IMR-90 (cell line): ENCODE measurements at regions not wholly inside any gene's neighbourhood (a gene's known extent, or its start where the extent isn't known, plus 50 kb on each side); places are given as distances from the start of the nearest gene placed in this dataset.

Experiments
- ATAC-seq: fragments of 200-7000 bp; cut with Tn5 transposase; 2 replicates; pipeline ENCODE4 v1.9.1; 2020; ENCODE audit warnings: low read depth, mild to moderate bottlenecking, moderate library complexity
- BruUV-seq: library from RNA; stranded (reverse); fragments of 400-500 nt; replicated peaks from 2 replicates; lab custom pipeline; 2021; lab: Mats Ljungman, UMichigan
- CTCF ChIA-PET: fragments of 300-600 bp; formaldehyde crosslinking; extraction: SDS; loops from one replicate; lab custom pipeline; 2021; ENCODE audit warnings: antibody characterized with exemption; lab: Yijun Ruan, JAX
- POLR2A ChIA-PET: fragments of 300-600 bp; sonication (Branson Sonifier 250); formaldehyde crosslinking; loops from one replicate; lab custom pipeline; 2022; ENCODE audit warnings: antibody characterized with exemption; ENCODE audit not compliant: unreplicated experiment; lab: Charles Lee
- DNase-seq: peaks from one replicate; pipeline ENCODE4 v3.0.0; 2013
- H2AFZ ChIP-seq: replicated peaks from 2 replicates; pipeline ENCODE3; 2013; ENCODE audit warnings: low read length, mild to moderate bottlenecking; ENCODE audit not compliant: poor library complexity
- H2AK5ac ChIP-seq: 2 replicates; pipeline ENCODE4 v1.6.1; 2013; ENCODE audit warnings: low read depth, low read length, inconsistent platforms
- H2AK9ac ChIP-seq: replicated peaks from 2 replicates; pipeline ENCODE3; 2013; ENCODE audit warnings: mild to moderate bottlenecking, low read depth, low read length, moderate library complexity; ENCODE audit not compliant: poor library complexity
- H2BK120ac ChIP-seq: 2 replicates; pipeline ENCODE4 v1.6.1; 2013; ENCODE audit warnings: low read depth, low read length, inconsistent platforms
- H2BK15ac ChIP-seq: 3 replicates; pipeline ENCODE4 v1.6.1; 2013; ENCODE audit warnings: low read depth, low read length, inconsistent platforms
- H2BK20ac ChIP-seq: 2 replicates; pipeline ENCODE4 v1.6.1; 2013; ENCODE audit warnings: low read depth, mild to moderate bottlenecking, inconsistent platforms, low read length, moderate library complexity
- H2BK5ac ChIP-seq: 2 replicates; pipeline ENCODE4 v1.6.1; 2013; ENCODE audit warnings: mild to moderate bottlenecking, low read depth, low read length, inconsistent platforms; ENCODE audit not compliant: poor library complexity, severe bottlenecking
- H3K14ac ChIP-seq: replicated peaks from 2 replicates; pipeline ENCODE4 v1.6.1; 2013; ENCODE audit warnings: low read depth, low read length, inconsistent platforms
- H3K18ac ChIP-seq: 2 replicates; pipeline ENCODE4 v1.6.1; 2013; ENCODE audit warnings: low read depth, low read length, control low read depth
- H3K23ac ChIP-seq: 2 replicates; pipeline ENCODE4 v1.6.1; 2013; ENCODE audit warnings: low read depth, low read length, inconsistent platforms
- H3K27ac ChIP-seq: 2 replicates; pipeline ENCODE4 v1.5.1; 2013; ENCODE audit warnings: mild to moderate bottlenecking, control low read depth, low read length; ENCODE audit not compliant: insufficient read depth
- H3K27me3 ChIP-seq: 2 replicates; pipeline ENCODE4 v1.6.1; 2013; ENCODE audit warnings: low read length; ENCODE audit not compliant: control insufficient read depth, insufficient read depth
- H3K36me3 ChIP-seq: 2 replicates; pipeline ENCODE4 v1.6.1; 2013; ENCODE audit warnings: low read length, mixed read lengths; ENCODE audit not compliant: control insufficient read depth, insufficient read depth
- H3K4ac ChIP-seq: 2 replicates; pipeline ENCODE4 v1.6.1; 2013; ENCODE audit warnings: low read depth, low read length, inconsistent platforms
- H3K4me1 ChIP-seq: 2 replicates; pipeline ENCODE4 v1.6.1; 2013; ENCODE audit warnings: low read length, mixed read lengths; ENCODE audit not compliant: control insufficient read depth, insufficient read depth
- H3K4me2 ChIP-seq: 2 replicates; pipeline ENCODE4 v1.6.1; 2013; ENCODE audit warnings: low read depth, mild to moderate bottlenecking, control low read depth, low read length, moderate library complexity
- H3K4me3 ChIP-seq: 2 replicates; pipeline ENCODE4 v1.5.1; 2013; ENCODE audit warnings: low read depth, mild to moderate bottlenecking, control low read depth, low read length, moderate library complexity; ENCODE audit not compliant: insufficient read depth
- H3K56ac ChIP-seq: 2 replicates; pipeline ENCODE4 v1.6.1; 2013; ENCODE audit warnings: low read length, inconsistent platforms; ENCODE audit not compliant: insufficient read depth; ENCODE audit errors: extremely low read depth
- H3K79me1 ChIP-seq, 2 experiments: 2 replicates each; pipeline ENCODE4 v1.6.1; 2013; ENCODE audit warnings: low read length in 2 of 2, inconsistent platforms in 1 of 2, low read depth in 1 of 2
- H3K9ac ChIP-seq: 2 replicates; pipeline ENCODE4 v1.6.1; 2013; ENCODE audit warnings: low read depth, low read length, control low read depth
- H3K9me1 ChIP-seq: 2 replicates; pipeline ENCODE4 v1.6.1; 2013; ENCODE audit warnings: low read length, inconsistent platforms; ENCODE audit not compliant: insufficient read depth
- H3K9me3 ChIP-seq: 2 replicates; pipeline ENCODE4 v1.6.1; 2013; ENCODE audit warnings: low read length; ENCODE audit not compliant: control insufficient read depth, insufficient read depth
- H4K20me1 ChIP-seq: 2 replicates; pipeline ENCODE4 v1.6.1; 2013; ENCODE audit warnings: low read length, inconsistent platforms; ENCODE audit not compliant: insufficient read depth
- H4K5ac ChIP-seq: 2 replicates; pipeline ENCODE4 v1.6.1; 2013; ENCODE audit warnings: mild to moderate bottlenecking, low read depth, low read length, control low read depth
- H4K8ac ChIP-seq, 2 experiments: 2 replicates each; pipeline ENCODE4 v1.6.1; 2013; ENCODE audit warnings: low read depth in 2 of 2, low read length in 2 of 2, control low read depth in 1 of 2, inconsistent platforms in 1 of 2
- H4K91ac ChIP-seq: 2 replicates; pipeline ENCODE4 v1.6.1; 2013; ENCODE audit warnings: low read depth, low read length, inconsistent platforms; ENCODE audit not compliant: insufficient read depth
- BHLHE40 ChIP-seq: fragments of 150-350 bp; IDR thresholded peaks from 2 replicates; pipeline ENCODE4 v1.6.1; 2016; ENCODE audit warnings: mild to moderate bottlenecking, low read depth, low read length
- CEBPB ChIP-seq: IDR thresholded peaks from 2 replicates; pipeline ENCODE4 v1.6.1; 2012; ENCODE audit warnings: low read depth, low read length, improper control_type of control experiment
- CHD1 ChIP-seq: IDR thresholded peaks from 2 replicates; pipeline ENCODE4 v1.6.1; 2012; ENCODE audit warnings: low read depth, low read length, improper control_type of control experiment
- MAFK ChIP-seq: IDR thresholded peaks from 2 replicates; pipeline ENCODE4 v1.6.1; 2012; ENCODE audit warnings: low read depth, low read length, improper control_type of control experiment
- MXI1 ChIP-seq: IDR thresholded peaks from 2 replicates; pipeline ENCODE4 v1.6.1; 2012; ENCODE audit warnings: low read depth, mild to moderate bottlenecking, low read length, moderate library complexity, borderline replicate concordance
- NFE2L2 ChIP-seq: fragments of 150-350 bp; IDR thresholded peaks from 2 replicates; pipeline ENCODE4 v1.6.1; 2016; ENCODE audit warnings: low read depth, mild to moderate bottlenecking, low read length
- POLR2A ChIP-seq: IDR thresholded peaks from 2 replicates; pipeline ENCODE4 v1.6.1; 2012; ENCODE audit warnings: mild to moderate bottlenecking, low read depth, low read length
- RAD21 ChIP-seq: IDR thresholded peaks from 2 replicates; pipeline ENCODE4 v1.6.1; 2012; ENCODE audit warnings: low read length, improper control_type of control experiment
- RCOR1 ChIP-seq: IDR thresholded peaks from 2 replicates; pipeline ENCODE4 v1.6.1; 2012; ENCODE audit warnings: mild to moderate bottlenecking, low read length, improper control_type of control experiment; ENCODE audit not compliant: insufficient replicate concordance
- RFX5 ChIP-seq: IDR thresholded peaks from 2 replicates; pipeline ENCODE4 v1.8.0; 2012; ENCODE audit warnings: low read depth, mild to moderate bottlenecking, low read length, moderate library complexity
- SMC3 ChIP-seq: fragments of 150-350 bp; IDR thresholded peaks from 2 replicates; pipeline ENCODE4 v1.6.1; 2016; ENCODE audit warnings: low read depth, mild to moderate bottlenecking, antibody characterized with exemption, low read length, moderate library complexity
- WGBS, 2 experiments: methylation state at CpG; one replicate each; pipeline versions ENCODE4 v1.1.5 to v1.1.7; 2013; ENCODE audit warnings: missing lambda C conversion rate in 2 of 2; ENCODE audit not compliant: insufficient read length in 1 of 2; ENCODE audit errors: extremely low coverage in 2 of 2; 5-methylcytosine and 5-hydroxymethylcytosine counted together
- dilution Hi-C: fragments of 300-500 bp; cut with HindIII; formaldehyde crosslinking; loops from one replicate; pipeline ENCODE4 v1.14.3; 2018; ENCODE audit warnings: low sequenced_read_pairs; ENCODE audit not compliant: unreplicated experiment
- in situ Hi-C: fragments of 300-500 bp; cut with MboI; formaldehyde crosslinking; loops from 3 replicates; pipeline ENCODE4 v1.14.3; 2019; ENCODE audit warnings: low sequenced_read_pairs, inconsistent platforms, mixed read lengths
- intact Hi-C: fragments of 100-400 bp; cut with micrococcal nuclease; formaldehyde crosslinking; loops from 2 replicates; pipeline ENCODE4 v1.10.0; 2022
- TF ChIP-seq, protein P1 (sequence below): fragments of 150-350 bp; IDR thresholded peaks from 2 replicates; pipeline ENCODE4 v1.6.1; 2016; ENCODE audit warnings: low read depth, mild to moderate bottlenecking, low read length, moderate library complexity, borderline replicate concordance
- TF ChIP-seq, protein P2 (sequence below): fragments of 150-350 bp; IDR thresholded peaks from 2 replicates; pipeline ENCODE4 v1.6.1; 2017; ENCODE audit warnings: mild to moderate bottlenecking, antibody characterized with exemption, low read length, low read depth
- TF ChIP-seq, protein P3 (sequence below): conservative IDR thresholded peaks from 2 replicates; pipeline ENCODE4 v1.5.1; 2012; ENCODE audit warnings: mild to moderate bottlenecking, low read depth, low read length, improper control_type of control experiment

DNA sequence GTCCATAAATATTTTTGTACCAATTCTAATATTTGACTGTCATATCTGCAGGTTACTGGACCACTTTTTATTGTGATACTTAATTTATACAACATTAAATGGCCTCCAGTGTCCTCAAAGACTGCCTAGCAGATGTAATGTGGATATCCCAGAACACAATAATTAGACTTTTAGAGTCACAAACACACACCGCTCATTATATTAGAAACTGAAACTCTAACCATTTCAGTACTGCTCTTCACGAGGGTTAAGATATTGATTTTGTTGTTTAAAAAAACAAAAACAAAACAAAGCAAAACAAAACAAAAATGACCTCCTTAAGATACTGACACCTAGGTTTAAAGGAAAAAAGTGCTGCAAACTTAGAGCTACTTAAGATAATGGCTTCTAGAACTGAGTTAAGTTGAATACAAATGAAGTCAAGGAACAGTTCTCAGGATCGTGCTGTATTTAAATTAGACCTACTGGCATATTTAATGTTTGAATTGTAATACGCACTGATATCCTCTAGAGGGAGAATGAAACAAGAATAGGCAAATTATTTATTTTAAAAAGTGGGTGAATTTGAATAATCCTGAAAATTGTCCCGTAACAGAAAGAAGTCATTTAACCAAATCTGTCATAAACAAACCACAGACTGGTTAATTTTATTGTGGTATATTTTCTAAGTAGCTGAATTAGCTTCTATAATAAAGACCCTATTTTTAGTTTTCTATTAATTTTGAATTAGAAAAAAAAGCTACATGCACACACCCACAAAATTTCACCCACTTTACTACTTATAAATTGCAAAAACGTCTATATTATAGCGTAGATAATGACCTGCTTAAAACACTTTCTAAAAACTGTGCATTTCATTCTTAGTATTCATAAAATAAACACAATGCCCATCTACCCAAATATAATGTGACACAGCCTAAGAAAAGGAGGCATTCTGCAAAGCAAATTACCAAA is 395.2 kb upstream of the DCN start:
- Histone ChIP-seq H3K4me1 (no peaks in the 10 kb centered on the region), H3K9me3 (no peaks in the 10 kb centered on the region), H3K14ac (no peak overlapping the region), H2BK15ac (no peak overlapping the region), H3K4ac (no peak overlapping the region), H2BK20ac (no peak overlapping the region), H4K5ac (no peak overlapping the region; the same call in 1 of the 2 replicates), H3K36me3 (no peaks in the 10 kb centered on the region), H3K56ac (no peak overlapping the region), H4K91ac (no peak overlapping the region), H3K27ac (no peak overlapping the region), H2BK120ac (no peak overlapping the region), H4K8ac (no peak overlapping the region), H2AFZ (no peak overlapping the region), H3K79me1 (no peaks in the 10 kb centered on the region), H3K9ac (0 out of 2 replicates have a peak overlapping the region, but pooled peaks have one; percentile 19), H3K23ac (no peak overlapping the region), H3K9me1 (no peaks in the 10 kb centered on the region), H2AK9ac (no peak overlapping the region), H3K18ac (no peak overlapping the region), H4K20me1 (no peaks in the 10 kb centered on the region), H2BK5ac (no peak overlapping the region), H3K27me3 (no peaks in the 10 kb centered on the region; the same call in 1 of the 2 replicates), H3K4me2 (peak overlapping the region; percentile 98), H2AK5ac (no peak overlapping the region), H3K4me3 (peak overlapping the region; percentile 39; the same call in 1 of the 2 replicates)
- ChIA-PET CTCF (interaction anchor here (0.5 to 3.4 kb wide), 7 partner anchors 14 to 564 kb away, joined by 3 to 13 read pairs (median 3); no protein-coding TSS in a partner anchor), POLR2A (no interaction called here)
- ATAC-seq (peak; percentile 74), DNase-seq (peak; percentile 35)
- no CpG with 5 or more reads among the region's 7 CpGs for WGBS, 2 experiments
- in situ Hi-C loops (no loop called here), dilution Hi-C loops (no loop called here), intact Hi-C loops (loop anchor here (1.0 to 2.0 kb wide), 3 partner anchors 195 to 992 kb away; no protein-coding TSS in a partner anchor)
- no TSS peak for BruUV-seq
- no peak for TF ChIP-seq POLR2A
- TF ChIP-seq, protein P1, sequence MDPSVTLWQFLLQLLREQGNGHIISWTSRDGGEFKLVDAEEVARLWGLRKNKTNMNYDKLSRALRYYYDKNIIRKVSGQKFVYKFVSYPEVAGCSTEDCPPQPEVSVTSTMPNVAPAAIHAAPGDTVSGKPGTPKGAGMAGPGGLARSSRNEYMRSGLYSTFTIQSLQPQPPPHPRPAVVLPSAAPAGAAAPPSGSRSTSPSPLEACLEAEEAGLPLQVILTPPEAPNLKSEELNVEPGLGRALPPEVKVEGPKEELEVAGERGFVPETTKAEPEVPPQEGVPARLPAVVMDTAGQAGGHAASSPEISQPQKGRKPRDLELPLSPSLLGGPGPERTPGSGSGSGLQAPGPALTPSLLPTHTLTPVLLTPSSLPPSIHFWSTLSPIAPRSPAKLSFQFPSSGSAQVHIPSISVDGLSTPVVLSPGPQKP: no peak
- no peak for TF ChIP-seq CEBPB
- no peak for TF ChIP-seq RCOR1
- TF ChIP-seq, protein P2, sequence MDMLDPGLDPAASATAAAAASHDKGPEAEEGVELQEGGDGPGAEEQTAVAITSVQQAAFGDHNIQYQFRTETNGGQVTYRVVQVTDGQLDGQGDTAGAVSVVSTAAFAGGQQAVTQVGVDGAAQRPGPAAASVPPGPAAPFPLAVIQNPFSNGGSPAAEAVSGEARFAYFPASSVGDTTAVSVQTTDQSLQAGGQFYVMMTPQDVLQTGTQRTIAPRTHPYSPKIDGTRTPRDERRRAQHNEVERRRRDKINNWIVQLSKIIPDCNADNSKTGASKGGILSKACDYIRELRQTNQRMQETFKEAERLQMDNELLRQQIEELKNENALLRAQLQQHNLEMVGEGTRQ: no peak
- TF ChIP-seq BHLHE40: no peak
- no peak for TF ChIP-seq CHD1
- TF ChIP-seq MAFK: no peak
- peak; percentile 37; the same call in 1 of the 2 replicates for TF ChIP-seq SMC3
- TF ChIP-seq RFX5: no peak
- TF ChIP-seq RAD21: peak; percentile 52
- TF ChIP-seq NFE2L2: no peak
- TF ChIP-seq, protein P3, sequence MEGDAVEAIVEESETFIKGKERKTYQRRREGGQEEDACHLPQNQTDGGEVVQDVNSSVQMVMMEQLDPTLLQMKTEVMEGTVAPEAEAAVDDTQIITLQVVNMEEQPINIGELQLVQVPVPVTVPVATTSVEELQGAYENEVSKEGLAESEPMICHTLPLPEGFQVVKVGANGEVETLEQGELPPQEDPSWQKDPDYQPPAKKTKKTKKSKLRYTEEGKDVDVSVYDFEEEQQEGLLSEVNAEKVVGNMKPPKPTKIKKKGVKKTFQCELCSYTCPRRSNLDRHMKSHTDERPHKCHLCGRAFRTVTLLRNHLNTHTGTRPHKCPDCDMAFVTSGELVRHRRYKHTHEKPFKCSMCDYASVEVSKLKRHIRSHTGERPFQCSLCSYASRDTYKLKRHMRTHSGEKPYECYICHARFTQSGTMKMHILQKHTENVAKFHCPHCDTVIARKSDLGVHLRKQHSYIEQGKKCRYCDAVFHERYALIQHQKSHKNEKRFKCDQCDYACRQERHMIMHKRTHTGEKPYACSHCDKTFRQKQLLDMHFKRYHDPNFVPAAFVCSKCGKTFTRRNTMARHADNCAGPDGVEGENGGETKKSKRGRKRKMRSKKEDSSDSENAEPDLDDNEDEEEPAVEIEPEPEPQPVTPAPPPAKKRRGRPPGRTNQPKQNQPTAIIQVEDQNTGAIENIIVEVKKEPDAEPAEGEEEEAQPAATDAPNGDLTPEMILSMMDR: peak; percentile 59
- TF ChIP-seq MXI1: no peak
